BE2C (cell line): ENCODE measurements at regions not wholly inside any gene's neighbourhood (a gene's known extent, or its start where the extent isn't known, plus 50 kb on each side); places are given as distances from the start of the nearest gene placed in this dataset.

Source experiments
- DNase-seq: peaks from one replicate; pipeline ENCODE4 v3.0.0-alpha.2; 2020
- H3K27me3 ChIP-seq: fragments of 250-450 bp; sonication (Bioruptor Pico); 2 replicates; pipeline ENCODE4 v1.5.1; 2020; ENCODE audit warnings: mild to moderate bottlenecking
- H3K36me3 ChIP-seq: fragments of 250-450 bp; sonication (Bioruptor Pico); 2 replicates; pipeline ENCODE4 v1.5.1; 2020; ENCODE audit warnings: mild to moderate bottlenecking
- H3K4me1 ChIP-seq: fragments of 250-450 bp; sonication (Bioruptor Pico); 2 replicates; pipeline ENCODE4 v1.5.1; 2020
- H3K4me3 ChIP-seq: 2 replicates; pipeline ENCODE4 v1.5.1; 2011; ENCODE audit warnings: low read depth, low read length
- H3K9me3 ChIP-seq: fragments of 250-450 bp; sonication (Bioruptor Pico); 2 replicates; pipeline ENCODE4 v1.5.1; 2020
- TF ChIP-seq, protein P1 (sequence below): IDR thresholded peaks from 2 replicates; pipeline ENCODE4 v1.5.1; 2012; ENCODE audit warnings: mild to moderate bottlenecking, low read depth, low read length

DNA sequence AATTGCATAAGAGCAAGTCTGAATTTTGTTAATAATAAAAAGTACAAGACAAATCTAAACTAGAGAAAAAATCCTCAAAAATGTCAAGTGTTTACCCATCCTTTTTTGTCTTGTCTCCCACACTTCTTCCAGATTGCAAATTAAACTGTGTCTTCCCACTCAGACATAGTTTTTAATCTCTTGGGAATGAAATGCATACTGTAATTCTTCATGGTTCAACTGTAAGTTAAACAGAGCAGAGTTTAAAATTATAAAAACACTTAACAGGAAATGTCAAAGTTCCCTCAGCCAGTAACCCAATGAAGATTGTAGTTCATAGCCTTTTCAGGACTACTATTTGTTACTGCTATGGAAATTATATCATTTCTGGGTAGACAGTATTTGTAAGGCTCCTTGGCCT, 171.8 kb downstream of the UBE2E3 start:
- H3K4me3 ChIP-seq: no peak overlapping the region
- no peaks in the 10 kb centered on the region for H3K4me1 ChIP-seq
- no peaks in the 10 kb centered on the region for H3K9me3 ChIP-seq
- no peaks in the 10 kb centered on the region for H3K36me3 ChIP-seq
- H3K27me3 ChIP-seq: no peaks in the 10 kb centered on the region
- no peak for DNase-seq
- TF ChIP-seq, protein P1, sequence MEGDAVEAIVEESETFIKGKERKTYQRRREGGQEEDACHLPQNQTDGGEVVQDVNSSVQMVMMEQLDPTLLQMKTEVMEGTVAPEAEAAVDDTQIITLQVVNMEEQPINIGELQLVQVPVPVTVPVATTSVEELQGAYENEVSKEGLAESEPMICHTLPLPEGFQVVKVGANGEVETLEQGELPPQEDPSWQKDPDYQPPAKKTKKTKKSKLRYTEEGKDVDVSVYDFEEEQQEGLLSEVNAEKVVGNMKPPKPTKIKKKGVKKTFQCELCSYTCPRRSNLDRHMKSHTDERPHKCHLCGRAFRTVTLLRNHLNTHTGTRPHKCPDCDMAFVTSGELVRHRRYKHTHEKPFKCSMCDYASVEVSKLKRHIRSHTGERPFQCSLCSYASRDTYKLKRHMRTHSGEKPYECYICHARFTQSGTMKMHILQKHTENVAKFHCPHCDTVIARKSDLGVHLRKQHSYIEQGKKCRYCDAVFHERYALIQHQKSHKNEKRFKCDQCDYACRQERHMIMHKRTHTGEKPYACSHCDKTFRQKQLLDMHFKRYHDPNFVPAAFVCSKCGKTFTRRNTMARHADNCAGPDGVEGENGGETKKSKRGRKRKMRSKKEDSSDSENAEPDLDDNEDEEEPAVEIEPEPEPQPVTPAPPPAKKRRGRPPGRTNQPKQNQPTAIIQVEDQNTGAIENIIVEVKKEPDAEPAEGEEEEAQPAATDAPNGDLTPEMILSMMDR: no peak

DNA sequence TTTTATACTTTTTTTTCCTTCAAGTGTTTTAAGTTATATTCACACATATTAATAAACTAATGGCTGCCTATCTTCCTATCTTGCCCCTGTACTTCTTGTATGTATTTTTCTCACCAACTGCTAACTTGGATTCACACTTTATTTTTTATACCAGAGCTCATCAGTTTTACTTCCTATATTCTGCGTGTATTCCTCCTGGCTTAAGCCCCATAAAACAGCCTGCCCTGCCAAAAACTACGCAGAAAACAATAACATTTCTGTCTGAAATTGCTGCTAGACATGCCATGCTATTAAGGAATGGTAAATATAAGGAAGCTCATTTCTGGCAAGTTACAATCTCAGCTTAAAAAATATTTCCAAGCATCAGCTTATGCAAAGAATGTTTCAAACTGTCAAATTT, 172.3 kb downstream of the UBE2E3 start:
- H3K4me1 ChIP-seq: no peaks in the 10 kb centered on the region
- TF ChIP-seq, protein P1: no peak
- no peak for DNase-seq
- no peaks in the 10 kb centered on the region for H3K27me3 ChIP-seq
- H3K4me3 ChIP-seq: no peak overlapping the region
- H3K9me3 ChIP-seq: no peaks in the 10 kb centered on the region
- H3K36me3 ChIP-seq: no peaks in the 10 kb centered on the region

DNA sequence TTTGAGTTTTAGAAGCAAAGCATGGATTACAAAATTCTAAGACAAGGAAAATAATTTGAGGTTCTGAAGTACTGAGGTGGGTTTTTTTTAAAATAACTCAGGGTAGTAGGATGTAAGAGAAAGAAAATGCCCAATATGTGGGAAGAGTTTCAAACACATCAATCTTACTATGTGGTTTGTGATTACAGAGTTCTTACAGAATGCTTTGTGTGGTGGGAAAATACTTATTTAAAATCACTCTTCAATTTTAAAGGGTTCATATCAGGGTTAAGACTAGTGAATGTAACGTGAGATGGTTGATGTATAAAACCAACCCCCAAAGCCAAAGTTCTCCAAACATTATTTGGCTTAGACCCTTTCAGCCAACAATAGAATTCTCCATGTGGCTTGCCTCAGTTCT, 173.5 kb downstream of the UBE2E3 start:
- TF ChIP-seq, protein P1: no peak
- Histone ChIP-seq H3K4me3 (no peak overlapping the region), H3K36me3 (no peaks in the 10 kb centered on the region)

DNA sequence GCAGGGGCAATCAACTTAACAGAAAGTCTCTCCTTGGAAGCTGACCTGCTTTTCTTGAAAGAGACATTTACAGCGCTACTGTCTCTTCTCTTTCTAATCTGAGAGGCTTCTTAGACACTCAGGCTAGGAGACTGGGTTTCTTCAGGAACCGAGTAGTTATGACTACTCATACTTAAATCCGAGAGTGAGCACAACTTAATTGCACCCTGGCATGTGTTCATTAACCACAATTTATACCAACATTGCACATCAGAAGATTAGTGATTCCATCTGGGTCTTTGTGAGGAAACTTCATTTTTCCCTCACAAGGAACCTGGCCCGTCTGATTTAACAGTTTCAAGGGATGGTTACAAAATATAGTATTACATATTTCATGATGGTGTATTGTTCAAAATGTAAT, 176.9 kb downstream of the UBE2E3 start:
- H3K4me3 ChIP-seq: no peak overlapping the region
- no peak for DNase-seq

More for the DNA sequence above, 173.5 kb downstream of the UBE2E3 start:
- no peak for DNase-seq
- H3K9me3 ChIP-seq: no peaks in the 10 kb centered on the region
- no peaks in the 10 kb centered on the region for H3K4me1 ChIP-seq
- no peaks in the 10 kb centered on the region for H3K27me3 ChIP-seq

DNA sequence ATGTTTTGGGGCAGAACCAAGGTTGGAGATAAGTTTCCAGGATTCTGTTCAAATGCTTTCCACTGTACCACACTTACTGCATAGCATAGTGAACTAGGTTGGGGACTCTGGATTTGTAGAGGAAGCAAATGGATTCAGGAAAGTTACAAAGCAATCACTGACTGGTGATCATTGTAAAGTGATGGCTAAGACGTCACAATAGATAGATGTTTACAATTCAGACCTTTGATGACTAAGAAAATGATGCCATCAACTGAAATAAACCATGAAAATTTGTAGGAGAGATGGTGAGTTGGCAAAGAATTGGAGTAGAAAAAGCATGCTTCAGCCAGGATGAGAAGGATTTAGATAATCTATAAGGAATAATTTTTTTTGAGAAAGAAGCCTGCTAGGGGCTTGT, 178.0 kb downstream of the UBE2E3 start:
- DNase-seq: no peak
- TF ChIP-seq, protein P1: no peak
- H3K27me3 ChIP-seq: no peaks in the 10 kb centered on the region
- no peak overlapping the region for H3K4me3 ChIP-seq
- no peaks in the 10 kb centered on the region for H3K36me3 ChIP-seq
- H3K4me1 ChIP-seq: no peaks in the 10 kb centered on the region
- no peaks in the 10 kb centered on the region for H3K9me3 ChIP-seq

More for the DNA sequence above, 176.9 kb downstream of the UBE2E3 start:
- H3K9me3 ChIP-seq: no peaks in the 10 kb centered on the region
- H3K36me3 ChIP-seq: no peaks in the 10 kb centered on the region
- TF ChIP-seq, protein P1: no peak
- no peaks in the 10 kb centered on the region for H3K27me3 ChIP-seq
- no peaks in the 10 kb centered on the region for H3K4me1 ChIP-seq

DNA sequence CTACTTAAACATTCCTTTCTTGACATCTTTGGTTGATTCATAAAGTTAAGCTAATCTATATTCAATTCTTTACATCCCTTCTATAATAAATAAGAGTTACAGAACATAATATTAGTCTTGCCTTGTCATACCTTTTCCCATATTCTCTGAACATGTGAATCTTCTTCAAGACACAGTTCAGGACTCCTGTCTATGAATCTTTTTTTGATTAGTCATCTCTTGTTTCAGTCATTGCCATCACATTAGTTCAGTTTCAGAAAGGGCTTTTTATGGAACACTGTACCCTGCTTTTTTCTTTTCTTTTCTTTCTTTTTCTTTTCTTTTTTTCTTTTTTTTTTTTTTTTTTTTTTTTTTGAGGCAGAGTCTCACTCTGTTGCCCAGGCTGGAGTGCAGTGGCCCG, 181.2 kb downstream of the UBE2E3 start:
- no peaks in the 10 kb centered on the region for H3K27me3 ChIP-seq
- TF ChIP-seq, protein P1: no peak
- no peaks in the 10 kb centered on the region for H3K4me1 ChIP-seq
- H3K9me3 ChIP-seq: no peaks in the 10 kb centered on the region
- no peak overlapping the region for H3K4me3 ChIP-seq
- no peak for DNase-seq
- H3K36me3 ChIP-seq: no peaks in the 10 kb centered on the region
